HCT116 (cell line): ENCODE measurements at regions not wholly inside any gene's neighbourhood (a gene's known extent, or its start where the extent isn't known, plus 50 kb on each side); places are given as distances from the start of the nearest gene placed in this dataset.

Experiments used
- ATAC-seq: fragments of 200-7000 bp; cut with Tn5 transposase; 2 replicates; pipeline ENCODE4 v1.9.1; 2020; ENCODE audit warnings: mild to moderate bottlenecking, moderate library complexity
- BruUV-seq: library from RNA; stranded (reverse); fragments of 400-500 nt; replicated peaks from 2 replicates; lab custom pipeline; 2021; lab: Mats Ljungman, UMichigan
- CTCF ChIA-PET: fragments of 300-600 bp; sonication (Branson Sonifier 250); formaldehyde crosslinking; loops from one replicate; lab custom pipeline; 2021; ENCODE audit warnings: antibody characterized with exemption; lab: Charles Lee
- POLR2A ChIA-PET: fragments of 300-600, 350-600 bp; sonication (Branson Sonifier 250); formaldehyde crosslinking; loops from one replicate; lab custom pipeline; 2021; ENCODE audit warnings: antibody characterized with exemption; lab: Charles Lee
- RAD21 ChIA-PET, 2 experiments: fragments of 300-600 bp; sonication (Branson Sonifier 250); formaldehyde crosslinking; loops; one replicate each; lab custom pipeline; 2023; ENCODE audit warnings: low total read pairs in 2 of 2; ENCODE audit not compliant: uncharacterized antibody in 2 of 2, unreplicated experiment in 2 of 2, low non-redundant PET in 1 of 2; lab: Charles Lee
- DNase-seq: peaks from one replicate; pipeline ENCODE4 v3.0.0-alpha.2; 2010; ENCODE audit warnings: low read depth, low spot score
- H2AFZ ChIP-seq: fragments of 200-600 bp; shearing (Covaris generic), sonication (generic); 2 replicates; pipeline ENCODE4 v1.6.1; 2017; ENCODE audit warnings: low read depth, mixed run types, mixed read lengths, antibody characterized with exemption, low read length; ENCODE audit not compliant: poor library complexity, severe bottlenecking
- H3K27ac ChIP-seq: 2 replicates; pipeline ENCODE4 v1.5.1; 2012; ENCODE audit warnings: low read depth, low read length
- H3K27me3 ChIP-seq: fragments of 200-600 bp; sonication (generic); 2 replicates; pipeline ENCODE4 v1.6.1; 2016; ENCODE audit warnings: mixed run types, low read length, mixed read lengths; ENCODE audit not compliant: insufficient read depth
- H3K36me3 ChIP-seq, 2 experiments: fragments of 200-500 bp in 1 of 2; fragments of 200-600 bp in 1 of 2; sonication (Bioruptor generic) in 1 of 2; sonication (generic) in 1 of 2; 2 replicates each; pipeline versions ENCODE4 v1.5.1 to v1.6.1; 2014 to 2016; ENCODE audit warnings: low read length in 2 of 2, inconsistent platforms in 1 of 2, mixed read lengths in 1 of 2, mixed run types in 1 of 2; ENCODE audit not compliant: insufficient read depth in 2 of 2, control insufficient read depth in 1 of 2
- H3K4me1 ChIP-seq, 2 experiments: fragments of 200-600 bp in 1 of 2; sonication (generic) in 1 of 2; 2 replicates each; pipeline versions ENCODE4 v1.5.1 to v1.6.1; 2012 to 2017; ENCODE audit warnings: low read length in 2 of 2, inconsistent platforms in 1 of 2, mild to moderate bottlenecking in 1 of 2, mixed read lengths in 1 of 2, mixed run types in 1 of 2, moderate library complexity in 1 of 2; ENCODE audit not compliant: insufficient read depth in 2 of 2, control insufficient read depth in 1 of 2
- H3K4me2 ChIP-seq: fragments of 200-600 bp; sonication (generic); 2 replicates; pipeline ENCODE4 v1.6.1; 2017; ENCODE audit warnings: mixed run types, low read length, mixed read lengths
- H3K4me3 ChIP-seq, 2 experiments: fragments of 200-600 bp in 1 of 2; sonication (generic) in 1 of 2; replicated peaks in 1 of 2; 2 replicates each; pipeline ENCODE4 v1.5.1; 2011 to 2016; ENCODE audit warnings: low read length in 2 of 2, control low read depth in 1 of 2, low read depth in 1 of 2, mild to moderate bottlenecking in 1 of 2, mixed read lengths in 1 of 2, mixed run types in 1 of 2
- H3K79me2 ChIP-seq: fragments of 200-600 bp; sonication (generic); 2 replicates; pipeline ENCODE4 v1.6.1; 2017; ENCODE audit warnings: mild to moderate bottlenecking, mixed run types, low read length, moderate library complexity, mixed read lengths; ENCODE audit not compliant: insufficient read depth
- H3K9ac ChIP-seq: fragments of 200-600 bp; sonication (generic); 2 replicates; pipeline ENCODE4 v1.6.1; 2016; ENCODE audit warnings: low read length, mixed read lengths
- H3K9me2 ChIP-seq: fragments of 200-600 bp; sonication (generic), shearing (Covaris generic); 2 replicates; pipeline ENCODE4 v1.6.1; 2017; ENCODE audit warnings: mixed run types, mild to moderate bottlenecking, moderate library complexity; ENCODE audit not compliant: insufficient read depth
- H3K9me3 ChIP-seq, 2 experiments: fragments of 200-500 bp in 1 of 2; fragments of 200-600 bp in 1 of 2; sonication (Bioruptor generic) in 1 of 2; sonication (generic) in 1 of 2; 2 replicates each; pipeline ENCODE4 v1.6.1; 2014 to 2017; ENCODE audit warnings: low read length in 2 of 2, mixed read lengths in 2 of 2, inconsistent platforms in 1 of 2, low read depth in 1 of 2, mild to moderate bottlenecking in 1 of 2, mixed run types in 1 of 2, moderate library complexity in 1 of 2; ENCODE audit not compliant: control insufficient read depth in 1 of 2, insufficient read depth in 1 of 2
- H4K20me1 ChIP-seq: fragments of 200-600 bp; sonication (generic), shearing (Covaris generic); 2 replicates; pipeline ENCODE4 v1.6.1; 2017; ENCODE audit warnings: mixed run types, mild to moderate bottlenecking, moderate library complexity; ENCODE audit not compliant: insufficient read depth
- CBX3 ChIP-seq: IDR thresholded peaks from 2 replicates; pipeline ENCODE4 v1.6.1; 2012; ENCODE audit warnings: low read depth
- CEBPB ChIP-seq: IDR thresholded peaks from 2 replicates; pipeline ENCODE4 v1.6.1; 2012; ENCODE audit warnings: low read depth
- EZH2phosphoT487 ChIP-seq: fragments of 200-600 bp; IDR thresholded peaks from 2 replicates; pipeline ENCODE4 v1.6.1; 2018; ENCODE audit warnings: antibody characterized with exemption, borderline replicate concordance
- FOSL1 ChIP-seq: IDR thresholded peaks from 2 replicates; pipeline ENCODE4 v1.6.1; 2012; ENCODE audit warnings: low read depth
- POLR2A ChIP-seq: IDR thresholded peaks from 2 replicates; pipeline ENCODE4 v1.7.0; 2011; ENCODE audit warnings: borderline replicate concordance; ENCODE audit not compliant: insufficient read depth, insufficient read length; ENCODE audit errors: extremely low read depth
- POLR2AphosphoS5 ChIP-seq: IDR thresholded peaks from 2 replicates; pipeline ENCODE4 v1.6.1; 2011; ENCODE audit warnings: mild to moderate bottlenecking, low read depth, low read length, moderate library complexity
- RAD21 ChIP-seq: IDR thresholded peaks from 2 replicates; pipeline ENCODE4 v1.6.1; 2012; ENCODE audit warnings: low read depth, mild to moderate bottlenecking
- SIN3A ChIP-seq: IDR thresholded peaks from 2 replicates; pipeline ENCODE4 v1.6.1; 2012; ENCODE audit warnings: low read depth
- SP1 ChIP-seq: IDR thresholded peaks from 2 replicates; pipeline ENCODE4 v1.6.1; 2012; ENCODE audit warnings: low read depth
- SRF ChIP-seq: IDR thresholded peaks from 2 replicates; pipeline ENCODE4 v1.6.1; 2012; ENCODE audit warnings: low read depth
- TCF7L2 ChIP-seq: IDR thresholded peaks from 2 replicates; pipeline ENCODE4 v1.7.0; 2011; ENCODE audit warnings: borderline replicate concordance, inconsistent platforms; ENCODE audit not compliant: insufficient read depth, insufficient read length; ENCODE audit errors: extremely low read depth
- YY1 ChIP-seq: IDR thresholded peaks from 2 replicates; pipeline ENCODE4 v1.6.1; 2011; ENCODE audit warnings: low read length, low read depth, moderate library complexity, mild to moderate bottlenecking; ENCODE audit not compliant: insufficient replicate concordance; ENCODE audit errors: extremely low read depth
- intact Hi-C: fragments of 100-400 bp; cut with micrococcal nuclease; formaldehyde crosslinking; loops from 2 replicates; pipeline ENCODE4 v1.10.0; 2022
- TF ChIP-seq, protein P1 (sequence below): IDR thresholded peaks from 2 replicates; pipeline ENCODE4 v1.6.1; 2011; ENCODE audit warnings: mild to moderate bottlenecking, low read length, moderate library complexity; ENCODE audit not compliant: insufficient replicate concordance; ENCODE audit errors: extremely low read depth
- TF ChIP-seq, protein P2 (sequence below): IDR thresholded peaks from 2 replicates; pipeline ENCODE4 v1.6.1; 2012
- TF ChIP-seq, protein P3 (sequence below), 3 experiments: fragments of 200-600 bp in 1 of 3; sonication (generic) in 1 of 3; IDR thresholded peaks in 2 of 3; conservative IDR thresholded peaks in 1 of 3; 2 replicates each; pipeline ENCODE4 v1.5.1; 2012 to 2017; ENCODE audit warnings: low read depth in 2 of 3, low read length in 2 of 3, antibody characterized with exemption in 1 of 3, borderline replicate concordance in 1 of 3, control low read depth in 1 of 3, mild to moderate bottlenecking in 1 of 3, mixed read lengths in 1 of 3, mixed run types in 1 of 3, moderate library complexity in 1 of 3; ENCODE audit not compliant: insufficient read depth in 1 of 3

DNA sequence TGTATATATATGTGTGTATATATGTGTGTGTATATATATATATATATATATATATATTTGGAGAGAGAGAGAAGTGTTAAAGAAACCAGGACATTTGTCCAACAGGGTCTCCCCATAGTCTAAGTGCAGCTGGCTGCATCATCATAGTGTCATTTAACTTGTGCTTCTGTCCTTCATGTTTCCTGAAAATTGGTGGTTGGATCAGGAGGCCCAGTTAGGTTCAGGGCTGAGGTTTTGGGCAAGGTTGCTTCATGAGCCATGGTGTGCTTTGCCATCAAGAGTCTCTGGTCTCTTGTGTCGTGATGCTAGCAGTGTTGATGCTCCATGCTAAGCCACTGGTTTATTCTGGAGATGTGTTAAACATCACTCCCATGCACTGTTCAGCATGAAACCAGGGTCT lies 85.3 kb downstream of the C16orf95 start:
- Histone ChIP-seq H3K27me3 (no peaks in the 10 kb centered on the region), H2AFZ (no peak overlapping the region), H3K9ac (no peak overlapping the region), H3K4me1 (no peaks in the 10 kb centered on the region), H3K4me3 (no peak overlapping the region), H3K36me3 (no peaks in the 10 kb centered on the region), H3K9me3 (peaks cover 0 to 10% of the 10 kb centered on the region in 2 experiments; a peak in 1 of 4 replicates), H3K4me2 (no peak overlapping the region), H4K20me1 (no peaks in the 10 kb centered on the region), H3K79me2 (no peaks in the 10 kb centered on the region), H3K27ac (no peak overlapping the region), H3K9me2 (no peaks in the 10 kb centered on the region)
- DNase-seq = no peak
- RAD21 ChIA-PET = no interaction called here
- BruUV-seq = no TSS peak
- no peak for ATAC-seq
- intact Hi-C loops = no loop called here
- CTCF ChIA-PET = no interaction called here
- TF ChIP-seq SIN3A (no peak), CEBPB (no peak), POLR2AphosphoS5 (no peak), TCF7L2 (no peak), SP1 (no peak), YY1 (no peak), CBX3 (no peak), FOSL1 (no peak), POLR2A (no peak), SRF (no peak), RAD21 (no peak)
- POLR2A ChIA-PET = no interaction called here

DNA sequence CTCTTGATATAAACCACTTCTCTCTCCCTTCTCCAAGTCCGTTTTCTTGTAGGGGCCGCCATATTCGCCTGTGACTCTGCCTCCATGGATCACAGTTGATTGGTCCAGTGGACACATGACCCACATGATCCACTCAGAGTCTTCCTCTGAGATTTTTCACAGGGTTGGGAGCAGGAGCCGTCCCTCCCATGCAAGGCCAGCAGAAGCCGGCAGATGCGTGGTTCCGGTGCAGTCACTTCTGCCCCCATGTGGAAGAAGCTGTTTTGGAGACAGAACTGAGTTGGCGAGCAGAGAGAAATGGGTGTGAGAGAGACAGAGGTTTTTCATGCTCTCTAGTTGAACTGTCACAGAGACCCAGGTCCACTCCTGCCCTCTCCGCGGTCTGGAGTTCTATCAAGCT lies 83.3 kb downstream of the C16orf95 start:
- no peak for DNase-seq
- H3K4me2 ChIP-seq = no peak overlapping the region
- intact Hi-C loops = no loop called here
- H3K9ac ChIP-seq = no peak overlapping the region
- H3K27ac ChIP-seq = no peak overlapping the region
- H3K79me2 ChIP-seq = no peaks in the 10 kb centered on the region
- H3K9me3 ChIP-seq = peaks cover 0 to 10% of the 10 kb centered on the region in 2 experiments; a peak in 1 of 4 replicates
- POLR2A ChIA-PET = no interaction called here
- no peak overlapping the region for H3K4me3 ChIP-seq
- no peaks in the 10 kb centered on the region for H3K27me3 ChIP-seq
- H3K36me3 ChIP-seq = no peaks in the 10 kb centered on the region
- H3K4me1 ChIP-seq = peaks cover 0 to 9% of the 10 kb centered on the region in 2 experiments; a peak in 2 of 4 replicates
- TF ChIP-seq RAD21 (peak; percentile 47), EZH2phosphoT487 (no peak)
- TF ChIP-seq, protein P1, sequence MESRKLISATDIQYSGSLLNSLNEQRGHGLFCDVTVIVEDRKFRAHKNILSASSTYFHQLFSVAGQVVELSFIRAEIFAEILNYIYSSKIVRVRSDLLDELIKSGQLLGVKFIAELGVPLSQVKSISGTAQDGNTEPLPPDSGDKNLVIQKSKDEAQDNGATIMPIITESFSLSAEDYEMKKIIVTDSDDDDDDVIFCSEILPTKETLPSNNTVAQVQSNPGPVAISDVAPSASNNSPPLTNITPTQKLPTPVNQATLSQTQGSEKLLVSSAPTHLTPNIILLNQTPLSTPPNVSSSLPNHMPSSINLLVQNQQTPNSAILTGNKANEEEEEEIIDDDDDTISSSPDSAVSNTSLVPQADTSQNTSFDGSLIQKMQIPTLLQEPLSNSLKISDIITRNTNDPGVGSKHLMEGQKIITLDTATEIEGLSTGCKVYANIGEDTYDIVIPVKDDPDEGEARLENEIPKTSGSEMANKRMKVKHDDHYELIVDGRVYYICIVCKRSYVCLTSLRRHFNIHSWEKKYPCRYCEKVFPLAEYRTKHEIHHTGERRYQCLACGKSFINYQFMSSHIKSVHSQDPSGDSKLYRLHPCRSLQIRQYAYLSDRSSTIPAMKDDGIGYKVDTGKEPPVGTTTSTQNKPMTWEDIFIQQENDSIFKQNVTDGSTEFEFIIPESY = no peak
- TF ChIP-seq, protein P2, sequence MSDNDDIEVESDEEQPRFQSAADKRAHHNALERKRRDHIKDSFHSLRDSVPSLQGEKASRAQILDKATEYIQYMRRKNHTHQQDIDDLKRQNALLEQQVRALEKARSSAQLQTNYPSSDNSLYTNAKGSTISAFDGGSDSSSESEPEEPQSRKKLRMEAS = no peak
- TF ChIP-seq, protein P3, sequence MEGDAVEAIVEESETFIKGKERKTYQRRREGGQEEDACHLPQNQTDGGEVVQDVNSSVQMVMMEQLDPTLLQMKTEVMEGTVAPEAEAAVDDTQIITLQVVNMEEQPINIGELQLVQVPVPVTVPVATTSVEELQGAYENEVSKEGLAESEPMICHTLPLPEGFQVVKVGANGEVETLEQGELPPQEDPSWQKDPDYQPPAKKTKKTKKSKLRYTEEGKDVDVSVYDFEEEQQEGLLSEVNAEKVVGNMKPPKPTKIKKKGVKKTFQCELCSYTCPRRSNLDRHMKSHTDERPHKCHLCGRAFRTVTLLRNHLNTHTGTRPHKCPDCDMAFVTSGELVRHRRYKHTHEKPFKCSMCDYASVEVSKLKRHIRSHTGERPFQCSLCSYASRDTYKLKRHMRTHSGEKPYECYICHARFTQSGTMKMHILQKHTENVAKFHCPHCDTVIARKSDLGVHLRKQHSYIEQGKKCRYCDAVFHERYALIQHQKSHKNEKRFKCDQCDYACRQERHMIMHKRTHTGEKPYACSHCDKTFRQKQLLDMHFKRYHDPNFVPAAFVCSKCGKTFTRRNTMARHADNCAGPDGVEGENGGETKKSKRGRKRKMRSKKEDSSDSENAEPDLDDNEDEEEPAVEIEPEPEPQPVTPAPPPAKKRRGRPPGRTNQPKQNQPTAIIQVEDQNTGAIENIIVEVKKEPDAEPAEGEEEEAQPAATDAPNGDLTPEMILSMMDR (IDR thresholded peaks at IDR 0.05 in 2 of 3, conservative IDR thresholded peaks at IDR 0.05 in 1 of 3; ENCODE audit: borderline replicate concordance in 1 of 3, insufficient read depth in 1 of 3, low read depth in 2 of 3, low read length in 2 of 3) = peak in 1 of 3 experiments; percentile 28; a peak in 1 of 6 replicates
- TF ChIP-seq, all 23 proteins: peak for 2
- no TSS peak for BruUV-seq
- CTCF ChIA-PET = interaction anchor here (1.0 kb wide), 1 partner anchor 31 kb away, joined by 5 read pairs; no protein-coding TSS in a partner anchor
- no peaks in the 10 kb centered on the region for H4K20me1 ChIP-seq
- H2AFZ ChIP-seq = no peak overlapping the region
- no peaks in the 10 kb centered on the region for H3K9me2 ChIP-seq
- RAD21 ChIA-PET = no interaction called here
- ATAC-seq = peak; percentile 48
